ENCODE measurements at regions not wholly inside any gene's neighbourhood (a gene's known extent, or its start where the extent isn't known, plus 50 kb on each side); places are given as distances from the start of the nearest gene placed in this dataset.

DNA sequence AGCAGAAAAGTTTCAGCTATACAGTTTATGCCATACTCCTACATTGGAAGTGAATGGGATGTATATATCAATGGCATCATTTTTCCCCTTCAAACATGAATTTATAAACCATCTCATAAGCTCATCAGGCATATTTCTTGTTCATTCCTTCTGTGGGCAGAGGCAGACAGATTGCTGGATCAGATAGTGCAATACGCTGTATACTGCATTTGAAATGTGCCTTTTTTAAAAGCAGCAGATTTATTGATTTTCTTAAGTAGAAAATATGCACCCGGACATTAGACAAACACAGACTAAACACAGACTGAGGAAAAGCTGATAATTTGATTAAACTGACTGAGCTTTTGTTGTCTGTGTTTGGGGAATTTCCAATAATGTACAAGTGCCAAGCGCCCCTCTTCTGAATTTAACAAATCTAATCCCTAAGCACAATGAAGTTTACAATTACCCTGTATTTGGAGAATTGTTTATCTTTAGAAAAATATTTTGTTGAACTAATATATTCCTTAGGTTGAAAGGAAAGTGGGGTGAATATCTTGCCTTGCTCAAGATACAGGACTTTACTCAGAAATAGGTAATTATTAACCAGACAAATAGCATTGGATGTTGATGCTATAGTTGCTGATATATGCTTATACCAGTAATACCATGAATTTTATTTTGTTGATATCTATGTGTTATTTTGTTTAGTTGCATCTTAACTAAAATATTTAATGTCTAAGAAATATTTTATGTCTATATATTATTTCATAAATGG is 566.6 kb upstream of the MEF2C start:
- Histone ChIP-seq H3K36me3 (ENCODE audit: control insufficient read depth in 1 of 2, insufficient read depth in 2 of 2, low read length in 1 of 2) (no peaks in the 10 kb centered on the region), H3K27me3 (ENCODE audit: control insufficient read depth in 1 of 2, insufficient read depth in 2 of 2, low read length in 1 of 2) (no peaks in the 10 kb centered on the region), H3K9me3 (ENCODE audit: control insufficient read depth, low read length) (no peaks in the 10 kb centered on the region), H3K4me3 (ENCODE audit: low read length in 2 of 2) (no peak overlapping the region), H3K27ac (ENCODE audit: low read depth in 1 of 2, low read length in 2 of 2) (no peak overlapping the region), H3K4me1 (ENCODE audit: control insufficient read depth in 1 of 2, insufficient read depth in 2 of 2, low read length in 2 of 2) (no peaks in the 10 kb centered on the region)
- 82% methylated on average over 3 of the region's 3 CpGs for WGBS, 2 donors
- DNase-seq: no peak
- intact Hi-C loops (cut with DNase I): loop anchor here in 1 of 2 donors (10.0 kb wide), 1 partner anchor 565 kb away; the partner anchor contains the start of gene MEF2C
- ATAC-seq (ENCODE audit: low FRiP score): no peak

DNA sequence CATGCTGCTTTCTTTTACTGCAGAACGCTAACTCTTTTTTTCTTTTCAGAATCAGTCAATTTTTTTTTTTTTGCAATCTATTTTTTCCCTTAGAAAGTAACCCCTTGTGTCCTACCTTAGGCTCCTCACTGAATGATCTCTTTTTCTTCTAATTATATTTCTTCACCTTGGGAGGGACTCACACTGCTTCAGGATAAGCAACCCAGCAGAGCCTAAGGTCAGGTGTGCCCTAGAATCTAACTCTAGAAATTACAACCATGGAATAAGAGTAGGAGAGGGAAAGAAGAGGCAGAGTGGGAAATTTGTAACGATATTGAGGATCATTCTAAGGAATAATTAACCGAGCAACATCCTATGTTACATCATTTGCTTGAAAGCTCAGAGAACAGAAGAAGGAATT is 564.0 kb upstream of the MEF2C start:
- intact Hi-C loops (cut with DNase I): no loop called here
- no peak for ATAC-seq (ENCODE audit: low FRiP score)
- H3K27me3 ChIP-seq (ENCODE audit: control insufficient read depth in 1 of 2, insufficient read depth in 2 of 2, low read length in 1 of 2): no peaks in the 10 kb centered on the region
- H3K36me3 ChIP-seq (ENCODE audit: control insufficient read depth in 1 of 2, insufficient read depth in 2 of 2, low read length in 1 of 2): no peaks in the 10 kb centered on the region
- H3K4me1 ChIP-seq (ENCODE audit: control insufficient read depth in 1 of 2, insufficient read depth in 2 of 2, low read length in 2 of 2): no peaks in the 10 kb centered on the region
- DNase-seq: no peak
- no peak overlapping the region for H3K4me3 ChIP-seq (ENCODE audit: low read length in 2 of 2)
- H3K27ac ChIP-seq (ENCODE audit: low read depth in 1 of 2, low read length in 2 of 2): no peak overlapping the region
- H3K9me3 ChIP-seq (ENCODE audit: control insufficient read depth, low read length): no peaks in the 10 kb centered on the region
- WGBS, 2 donors: 87 to 89% methylated on average over 3 of the region's 3 CpGs

DNA sequence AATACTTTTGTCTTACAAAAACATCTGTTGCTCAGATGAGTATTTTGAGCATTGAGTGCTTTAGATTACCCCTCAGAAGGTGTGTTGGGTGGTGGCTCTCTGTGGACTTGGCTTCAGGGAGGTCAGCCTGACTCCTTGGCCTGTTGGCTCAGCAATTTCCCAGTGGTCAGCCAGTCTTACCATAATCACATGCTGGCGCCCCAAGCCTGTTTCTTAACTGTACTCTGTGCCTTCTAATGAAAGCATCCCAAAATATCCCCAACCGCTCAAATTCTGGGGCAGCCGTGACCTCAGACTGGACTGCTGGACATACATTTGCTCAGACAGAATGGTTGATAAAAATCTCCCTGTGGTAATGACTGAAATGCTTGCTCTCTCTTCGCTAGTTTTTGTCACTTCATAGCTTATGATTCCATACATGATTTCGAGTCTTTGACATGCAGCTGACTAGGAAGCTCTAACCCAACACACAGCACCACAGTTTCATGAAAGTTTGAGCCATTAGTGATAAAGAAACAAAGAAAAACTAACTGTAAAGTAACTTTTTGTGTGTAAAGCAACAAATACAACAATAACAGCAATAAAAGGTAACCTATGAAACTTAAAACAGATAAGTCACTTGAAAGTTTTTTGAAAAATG is 562.2 kb upstream of the MEF2C start:
- no peak for ATAC-seq (ENCODE audit: low FRiP score)
- H3K4me1 ChIP-seq (ENCODE audit: control insufficient read depth in 1 of 2, insufficient read depth in 2 of 2, low read length in 2 of 2): no peaks in the 10 kb centered on the region
- no peaks in the 10 kb centered on the region for H3K27me3 ChIP-seq (ENCODE audit: control insufficient read depth in 1 of 2, insufficient read depth in 2 of 2, low read length in 1 of 2)
- no peaks in the 10 kb centered on the region for H3K9me3 ChIP-seq (ENCODE audit: control insufficient read depth, low read length)
- peak in 1 of 2 donors; percentile 51 for DNase-seq
- H3K36me3 ChIP-seq (ENCODE audit: control insufficient read depth in 1 of 2, insufficient read depth in 2 of 2, low read length in 1 of 2): no peaks in the 10 kb centered on the region
- H3K4me3 ChIP-seq (ENCODE audit: low read length in 2 of 2): no peak overlapping the region
- WGBS, 2 donors: 90 to 93% methylated on average over 5 of the region's 5 CpGs
- intact Hi-C loops (cut with DNase I): no loop called here
- no peak overlapping the region for H3K27ac ChIP-seq (ENCODE audit: low read depth in 1 of 2, low read length in 2 of 2)

DNA sequence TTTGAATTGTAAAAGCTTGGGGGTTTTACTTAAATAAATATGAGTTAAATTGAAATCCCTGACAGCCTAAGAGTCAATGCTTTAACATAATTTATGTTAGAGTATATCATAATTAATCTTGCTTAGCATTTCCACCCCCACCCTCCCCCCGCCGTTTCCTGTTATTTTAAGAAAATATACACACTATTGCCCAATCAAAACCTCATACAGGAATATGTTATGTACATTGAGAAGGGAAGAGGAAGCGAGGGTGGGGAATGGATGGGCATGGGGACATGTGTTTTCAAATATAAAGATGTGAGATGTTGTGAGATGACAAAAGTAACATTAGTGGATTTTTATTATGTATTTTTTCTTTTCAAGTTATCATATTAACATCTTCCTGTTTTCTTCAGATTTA is 561.1 kb upstream of the MEF2C start:
- Histone ChIP-seq H3K4me3 (ENCODE audit: low read length in 2 of 2) (no peak overlapping the region), H3K27ac (ENCODE audit: low read depth in 1 of 2, low read length in 2 of 2) (no peak overlapping the region), H3K36me3 (ENCODE audit: control insufficient read depth in 1 of 2, insufficient read depth in 2 of 2, low read length in 1 of 2) (no peaks in the 10 kb centered on the region), H3K4me1 (ENCODE audit: control insufficient read depth in 1 of 2, insufficient read depth in 2 of 2, low read length in 2 of 2) (no peaks in the 10 kb centered on the region), H3K9me3 (ENCODE audit: control insufficient read depth, low read length) (no peaks in the 10 kb centered on the region), H3K27me3 (ENCODE audit: control insufficient read depth in 1 of 2, insufficient read depth in 2 of 2, low read length in 1 of 2) (no peaks in the 10 kb centered on the region)
- ATAC-seq (ENCODE audit: low FRiP score) (no peak), DNase-seq (no peak)
- 67 to 69% methylated on average over 3 of the region's 3 CpGs for whole genome bisulfite sequencing, 2 donors
- intact Hi-C loops (cut with DNase I): no loop called here

DNA sequence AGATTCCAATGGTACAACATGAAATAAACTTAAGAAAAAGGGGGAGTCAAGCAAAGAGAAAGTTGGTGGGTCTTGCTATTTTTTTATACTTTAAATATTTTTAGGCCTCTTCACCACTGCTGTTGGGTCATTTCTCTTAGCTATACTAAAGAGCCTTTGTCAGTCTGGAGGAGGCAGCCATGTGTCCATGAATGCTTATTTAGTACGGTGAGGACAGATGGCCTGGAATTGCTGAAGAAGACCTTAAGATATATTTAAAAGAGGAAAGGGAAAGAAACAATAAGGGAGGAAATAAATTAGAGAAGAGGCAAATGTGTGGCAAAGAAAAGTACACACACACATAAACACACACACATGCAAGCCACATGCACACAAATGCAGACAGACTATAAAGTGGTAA is 560.5 kb upstream of the MEF2C start:
- no peaks in the 10 kb centered on the region for H3K9me3 ChIP-seq (ENCODE audit: control insufficient read depth, low read length)

DNA sequence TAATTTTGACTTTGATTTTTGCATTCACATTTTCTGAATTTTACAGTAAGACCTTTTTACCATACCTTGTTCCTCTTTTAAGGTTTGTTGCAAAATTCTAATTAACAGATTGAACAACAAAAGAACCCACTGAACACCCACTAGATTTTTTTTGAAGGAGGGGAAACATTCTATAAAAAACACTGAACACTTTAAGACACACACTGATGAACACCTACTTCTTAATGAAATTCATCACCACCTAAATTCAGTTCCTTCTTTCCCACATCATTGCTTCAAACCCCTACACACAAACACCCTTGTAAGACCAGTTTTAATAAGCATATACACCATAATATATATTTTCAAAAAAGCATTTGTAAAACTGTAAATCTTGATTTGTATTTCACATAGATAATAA is 559.0 kb upstream of the MEF2C start:
- intact Hi-C loops (cut with DNase I): no loop called here
- DNase-seq: no peak
- H3K27me3 ChIP-seq (ENCODE audit: control insufficient read depth in 1 of 2, insufficient read depth in 2 of 2, low read length in 1 of 2): no peaks in the 10 kb centered on the region
- no peaks in the 10 kb centered on the region for H3K9me3 ChIP-seq (ENCODE audit: control insufficient read depth, low read length)
- peaks cover 0 to 4% of the 10 kb centered on the region in 2 donors for H3K4me1 ChIP-seq (ENCODE audit: control insufficient read depth in 1 of 2, insufficient read depth in 2 of 2, low read length in 2 of 2)
- no peak overlapping the region for H3K4me3 ChIP-seq (ENCODE audit: low read length in 2 of 2)
- ATAC-seq (ENCODE audit: low FRiP score): no peak
- H3K27ac ChIP-seq (ENCODE audit: low read depth in 1 of 2, low read length in 2 of 2): no peak overlapping the region
- no peaks in the 10 kb centered on the region for H3K36me3 ChIP-seq (ENCODE audit: control insufficient read depth in 1 of 2, insufficient read depth in 2 of 2, low read length in 1 of 2)

More for the DNA sequence above, 560.5 kb upstream of the MEF2C start:
- intact Hi-C loops (cut with DNase I): no loop called here
- no peak for DNase-seq
- 83 to 94% methylated on average over 1 of the region's 1 CpG for whole genome bisulfite sequencing, 2 donors
- H3K4me1 ChIP-seq (ENCODE audit: control insufficient read depth in 1 of 2, insufficient read depth in 2 of 2, low read length in 2 of 2): no peaks in the 10 kb centered on the region
- no peaks in the 10 kb centered on the region for H3K36me3 ChIP-seq (ENCODE audit: control insufficient read depth in 1 of 2, insufficient read depth in 2 of 2, low read length in 1 of 2)
- H3K27me3 ChIP-seq (ENCODE audit: control insufficient read depth in 1 of 2, insufficient read depth in 2 of 2, low read length in 1 of 2): no peaks in the 10 kb centered on the region
- no peak for ATAC-seq (ENCODE audit: low FRiP score)
- H3K4me3 ChIP-seq (ENCODE audit: low read length in 2 of 2): no peak overlapping the region
- H3K27ac ChIP-seq (ENCODE audit: low read depth in 1 of 2, low read length in 2 of 2): no peak overlapping the region

DNA sequence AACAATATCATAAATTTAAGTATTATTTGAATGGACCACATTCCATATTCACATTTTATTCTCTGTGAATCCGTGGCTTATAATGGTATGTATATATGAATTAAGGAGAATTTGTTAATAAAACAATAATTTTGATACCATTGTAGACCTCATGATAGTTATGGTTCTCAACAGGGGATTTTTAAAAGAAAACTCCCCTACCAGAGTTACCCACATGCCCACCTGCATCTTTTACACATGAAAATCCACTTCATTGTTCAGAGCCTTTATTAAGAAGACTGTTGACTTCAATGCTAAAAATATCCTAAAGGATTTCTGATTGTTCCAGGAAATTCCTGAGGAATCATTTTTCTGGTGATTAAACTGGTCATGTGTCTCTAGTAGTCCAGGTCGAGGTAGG is 557.7 kb upstream of the MEF2C start:
- WGBS, 2 donors: 64 to 74% methylated on average over 2 of the region's 2 CpGs
- peaks cover 0 to 4% of the 10 kb centered on the region in 2 donors for H3K4me1 ChIP-seq (ENCODE audit: control insufficient read depth in 1 of 2, insufficient read depth in 2 of 2, low read length in 2 of 2)
- no peak overlapping the region for H3K27ac ChIP-seq (ENCODE audit: low read depth in 1 of 2, low read length in 2 of 2)
- no peaks in the 10 kb centered on the region for H3K36me3 ChIP-seq (ENCODE audit: control insufficient read depth in 1 of 2, insufficient read depth in 2 of 2, low read length in 1 of 2)
- H3K9me3 ChIP-seq (ENCODE audit: control insufficient read depth, low read length): no peaks in the 10 kb centered on the region
- ATAC-seq (ENCODE audit: low FRiP score) (no peak), DNase-seq (no peak)
- H3K27me3 ChIP-seq (ENCODE audit: control insufficient read depth in 1 of 2, insufficient read depth in 2 of 2, low read length in 1 of 2): no peaks in the 10 kb centered on the region
- intact Hi-C loops (cut with DNase I): no loop called here
- H3K4me3 ChIP-seq (ENCODE audit: low read length in 2 of 2): no peak overlapping the region

DNA sequence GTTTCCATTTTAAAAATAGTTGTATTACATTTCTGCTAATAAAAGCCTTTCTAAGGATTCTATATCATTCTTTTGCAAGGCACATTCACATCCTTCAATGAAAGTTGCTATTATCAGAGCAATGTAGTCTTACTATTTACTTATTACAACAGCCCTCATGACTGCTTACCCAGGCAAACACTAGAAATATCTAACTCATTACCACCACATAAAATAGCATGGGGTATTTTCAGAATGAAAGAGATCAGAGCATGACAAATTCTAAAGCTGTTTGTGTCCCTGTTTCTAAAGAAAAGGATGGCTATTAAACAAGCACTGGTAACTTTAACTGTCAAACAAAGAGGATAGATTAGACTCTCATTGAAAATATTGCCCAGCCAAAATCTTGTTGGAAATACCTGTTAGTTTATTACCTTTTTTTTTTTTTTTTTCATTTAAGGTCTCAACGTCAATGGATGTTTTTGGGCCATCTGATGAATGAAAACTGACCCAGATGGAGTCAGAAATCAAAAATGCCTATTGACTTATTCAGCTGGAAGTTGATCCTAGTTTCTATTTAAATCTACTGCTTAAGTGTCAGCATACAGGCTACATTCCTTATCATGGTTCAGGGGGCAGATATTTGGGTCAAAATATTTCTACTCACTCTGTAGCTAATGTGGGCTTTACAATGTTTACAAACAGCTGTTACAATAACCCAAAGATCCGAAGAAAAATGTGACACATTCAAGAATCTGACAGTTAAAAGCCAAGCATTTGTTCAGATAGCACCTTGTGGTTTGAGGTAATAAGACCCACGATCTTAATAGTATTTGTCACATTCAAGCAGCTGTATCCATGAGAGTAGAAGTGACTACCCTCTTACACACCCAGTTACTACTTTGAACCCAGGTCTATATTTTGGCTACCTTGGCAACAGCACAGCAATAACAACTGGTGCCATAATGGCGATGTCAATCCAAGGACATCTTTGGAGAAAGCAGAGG is 554.8 kb upstream of the MEF2C start:
- 37% methylated on average over 4 of the region's 4 CpGs for WGBS, 2 donors
- Histone ChIP-seq H3K27ac (ENCODE audit: low read depth in 1 of 2, low read length in 2 of 2) (no peak overlapping the region), H3K4me3 (ENCODE audit: low read length in 2 of 2) (no peak overlapping the region), H3K36me3 (ENCODE audit: control insufficient read depth in 1 of 2, insufficient read depth in 2 of 2, low read length in 1 of 2) (no peaks in the 10 kb centered on the region), H3K27me3 (ENCODE audit: control insufficient read depth in 1 of 2, insufficient read depth in 2 of 2, low read length in 1 of 2) (no peaks in the 10 kb centered on the region), H3K4me1 (ENCODE audit: control insufficient read depth in 1 of 2, insufficient read depth in 2 of 2, low read length in 2 of 2) (peaks cover 0 to 4% of the 10 kb centered on the region in 2 donors), H3K9me3 (ENCODE audit: control insufficient read depth, low read length) (no peaks in the 10 kb centered on the region)
- ATAC-seq (ENCODE audit: low FRiP score): no peak
- no peak for DNase-seq
- intact Hi-C loops (cut with DNase I): no loop called here
